D341Med (cell line): ENCODE measurements at regions not wholly inside any gene's neighbourhood (a gene's known extent, or its start where the extent isn't known, plus 50 kb on each side); places are given as distances from the start of the nearest gene placed in this dataset.

Experiments used
- DNase-seq: peaks from one replicate; pipeline ENCODE4 v3.0.0; 2012; ENCODE audit warnings: low spot score

DNA sequence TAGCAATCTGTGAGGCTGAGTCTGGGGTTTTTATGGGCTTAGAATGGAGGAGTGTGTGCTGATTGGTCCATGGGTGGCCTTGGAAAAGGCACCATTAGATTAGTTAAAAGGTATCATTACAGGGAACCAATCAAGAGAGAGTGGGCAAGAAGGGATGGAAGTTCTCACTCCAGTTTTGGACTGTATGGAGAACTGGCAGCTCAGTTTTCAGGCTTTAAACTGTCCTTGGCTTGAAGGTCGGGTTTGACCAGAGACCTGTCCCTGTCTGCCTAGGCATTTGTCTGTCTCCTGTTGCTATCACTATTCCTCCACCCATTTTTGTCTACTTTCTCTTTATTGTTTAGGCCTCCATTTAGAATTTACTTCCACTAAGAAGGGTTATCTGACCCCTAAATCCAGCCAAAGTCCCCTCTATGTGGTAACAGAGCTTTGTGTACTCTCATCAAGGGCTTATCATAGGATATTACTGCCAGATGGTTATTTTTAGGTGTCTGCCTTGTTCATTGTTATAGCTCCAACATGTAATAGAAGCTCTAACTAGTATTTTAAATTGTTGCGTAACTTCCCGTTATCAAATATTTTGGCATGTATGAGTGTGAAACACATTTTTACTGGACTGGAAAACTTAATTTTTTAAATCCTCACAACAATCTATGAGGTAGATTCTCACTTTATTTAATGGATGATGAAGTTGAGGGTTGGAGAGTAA, 133.3 kb upstream of the SLC10A2 start:
- no peak for DNase-seq

DNA sequence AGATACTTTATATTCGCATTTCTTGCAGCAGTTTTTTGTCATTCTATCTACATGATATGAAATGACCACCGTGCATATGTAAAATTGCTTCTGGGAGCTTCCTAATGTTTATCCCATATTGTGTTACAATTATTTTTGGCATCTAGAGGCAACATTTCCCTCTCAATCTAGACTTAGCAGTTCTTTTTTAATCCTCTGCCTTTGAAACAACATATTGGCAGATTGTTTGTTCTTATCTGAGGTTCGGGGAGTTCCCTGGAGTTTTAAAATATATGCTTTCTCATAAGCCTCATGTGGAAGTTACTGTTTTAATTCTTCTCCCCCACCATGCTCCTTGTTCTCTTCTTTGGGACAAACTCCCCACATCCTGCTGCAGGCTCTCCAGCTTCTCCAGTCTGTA, 130.1 kb upstream of the SLC10A2 start:
- no peak for DNase-seq

DNA sequence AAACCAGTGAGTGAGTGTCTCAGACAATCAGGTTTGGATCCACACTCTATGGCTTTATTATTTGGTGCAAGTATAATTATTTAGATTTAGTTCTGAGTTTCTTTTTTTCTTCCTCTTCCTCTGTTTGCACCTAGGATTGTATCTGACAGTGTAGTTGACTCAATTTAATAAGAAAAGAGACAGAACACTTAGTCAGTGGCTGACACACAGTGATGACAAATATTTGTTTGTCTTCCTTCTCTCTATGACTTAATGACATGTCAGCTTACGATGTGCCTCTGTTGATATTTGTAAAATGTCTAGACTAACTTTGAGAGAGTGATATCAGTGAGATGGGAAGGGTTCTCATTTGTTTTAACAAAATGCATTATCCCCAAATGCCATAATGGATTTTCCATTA, 129.5 kb upstream of the SLC10A2 start:
- DNase-seq, result no peak

DNA sequence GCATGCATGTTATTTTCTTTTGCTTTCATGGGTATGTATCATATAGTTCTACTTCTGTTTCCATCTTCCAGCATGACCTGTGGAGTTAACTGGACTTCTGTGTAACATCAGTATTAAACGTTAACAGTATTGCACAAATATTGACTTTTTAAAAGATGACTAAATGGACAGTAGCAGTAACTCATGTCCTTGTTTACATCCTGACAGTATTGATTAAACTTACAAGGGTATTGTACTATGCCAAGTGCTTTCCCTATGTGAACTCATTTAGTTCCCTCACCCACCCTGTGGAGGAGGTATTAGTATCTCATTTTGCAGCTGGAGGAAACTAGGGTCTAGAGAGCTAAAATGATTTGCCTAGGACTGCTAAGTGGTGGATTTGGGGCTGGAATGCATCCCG, 128.7 kb upstream of the SLC10A2 start:
- DNase-seq, result no peak

DNA sequence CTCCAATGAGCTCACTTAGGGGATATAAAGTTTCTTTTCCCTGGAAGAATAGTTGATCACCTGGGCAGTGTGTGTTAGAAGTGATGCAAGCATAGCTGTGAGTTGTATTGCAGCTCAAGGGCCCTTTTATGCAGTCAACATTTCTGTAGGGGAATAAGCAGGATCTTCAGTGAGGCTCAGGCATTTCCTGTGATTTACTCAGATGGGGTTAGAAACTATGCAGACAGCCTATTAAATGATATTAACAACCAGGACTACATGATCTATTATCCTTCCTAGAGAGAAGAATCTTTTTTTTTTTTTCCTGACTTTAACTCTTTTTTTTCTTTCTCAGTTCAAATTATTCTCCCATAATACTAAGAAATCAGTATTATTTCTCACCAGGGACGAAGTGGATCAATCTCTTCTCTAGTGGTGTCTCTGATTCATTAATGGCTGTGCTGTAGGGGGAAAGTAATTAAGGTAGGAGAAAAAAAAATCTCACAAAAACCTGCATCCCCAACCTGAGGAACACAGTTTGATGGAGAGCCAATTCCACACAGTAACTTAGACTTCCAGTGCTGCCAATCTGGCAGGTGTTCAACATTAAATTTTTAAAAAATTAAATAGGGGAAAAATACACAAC, 126.4 kb upstream of the SLC10A2 start:
- no peak for DNase-seq

DNA sequence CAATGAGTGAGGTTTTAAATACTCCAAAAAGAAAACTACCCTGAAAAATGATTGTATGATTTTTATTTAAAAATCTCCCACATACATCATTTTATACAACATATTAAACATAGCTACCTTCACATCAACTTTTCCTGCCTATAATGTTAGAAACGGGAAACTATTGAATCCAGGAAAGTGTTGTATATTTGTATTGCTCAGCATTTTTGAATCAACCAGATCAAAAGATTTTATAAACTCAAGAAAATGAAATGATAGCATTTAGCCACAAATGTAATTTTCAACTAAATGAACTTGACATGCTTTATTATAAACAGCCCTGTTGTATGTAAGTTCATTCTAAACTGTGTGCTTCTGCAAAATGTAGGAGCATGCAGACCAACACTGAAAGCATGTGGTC, 124.6 kb upstream of the SLC10A2 start:
- no peak for DNase-seq

DNA sequence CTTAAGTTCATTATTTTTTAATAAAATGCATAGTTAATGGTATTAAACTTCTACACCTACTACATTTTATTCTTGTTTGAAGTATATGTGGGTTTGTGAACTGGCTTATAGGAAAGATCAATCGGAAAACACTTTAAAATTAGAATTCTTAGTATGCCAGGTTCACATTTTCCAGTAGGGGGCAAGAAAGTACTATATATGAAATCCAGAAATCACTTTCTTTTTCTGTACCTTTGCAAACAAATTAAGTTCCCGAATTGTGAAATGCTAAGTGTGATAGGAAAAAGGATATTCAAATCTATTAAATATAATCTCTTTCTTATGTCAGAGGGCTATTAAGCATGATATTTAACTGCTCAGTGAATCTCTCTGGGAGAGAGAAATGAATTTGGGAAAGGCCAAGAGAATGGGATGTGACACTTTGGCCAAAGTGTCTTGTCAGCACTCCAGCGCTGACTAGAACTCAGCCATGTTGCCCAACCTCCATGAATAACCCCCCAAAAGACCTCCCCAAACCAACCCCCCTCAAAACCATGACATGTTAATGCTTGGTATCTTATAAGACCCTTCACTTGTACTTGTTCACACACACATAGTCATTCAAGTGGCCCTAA, 122.6 kb upstream of the SLC10A2 start:
- no peak for DNase-seq

DNA sequence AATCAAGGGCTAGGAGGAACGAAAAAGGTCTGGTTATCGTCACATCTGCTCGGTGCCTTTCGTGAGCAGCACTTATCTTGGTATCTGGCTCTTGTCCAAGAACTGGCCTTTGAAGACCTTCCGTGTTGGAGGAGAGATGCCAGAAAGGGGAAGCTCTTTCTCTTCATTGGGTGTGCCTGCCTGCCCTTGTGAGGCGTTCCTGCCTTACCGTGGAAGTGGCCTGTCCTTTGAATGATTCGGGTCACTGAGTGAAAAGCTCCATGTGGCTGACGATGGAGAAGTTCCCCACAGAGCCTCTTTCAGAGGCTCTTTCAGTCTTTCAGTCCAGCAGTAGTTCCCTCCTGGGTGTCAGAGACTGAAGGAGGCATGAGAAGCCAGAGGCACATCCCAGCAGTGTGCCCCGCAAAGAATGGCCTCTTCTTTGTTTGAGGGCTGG, 121.5 kb upstream of the SLC10A2 start:
- no peak for DNase-seq

DNA sequence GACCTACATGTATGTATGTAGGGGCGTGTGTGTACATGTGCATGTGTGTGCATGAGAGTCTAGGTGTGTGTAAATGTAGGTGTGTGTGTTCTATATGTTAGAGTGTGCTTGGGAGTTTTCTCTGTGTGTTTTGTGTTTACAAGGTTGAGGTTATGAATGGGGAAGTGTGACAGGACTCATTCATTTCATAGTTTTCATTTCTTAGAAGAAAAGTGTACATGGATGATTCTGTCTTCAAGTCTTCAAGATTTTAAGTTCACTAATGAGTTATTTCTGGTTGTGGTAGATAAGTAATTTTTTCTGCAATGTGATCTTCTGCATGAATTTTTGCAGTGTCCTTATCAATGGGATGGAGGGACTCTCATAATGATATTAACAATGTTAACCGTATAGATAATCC, 118.2 kb upstream of the SLC10A2 start:
- DNase-seq, result no peak

DNA sequence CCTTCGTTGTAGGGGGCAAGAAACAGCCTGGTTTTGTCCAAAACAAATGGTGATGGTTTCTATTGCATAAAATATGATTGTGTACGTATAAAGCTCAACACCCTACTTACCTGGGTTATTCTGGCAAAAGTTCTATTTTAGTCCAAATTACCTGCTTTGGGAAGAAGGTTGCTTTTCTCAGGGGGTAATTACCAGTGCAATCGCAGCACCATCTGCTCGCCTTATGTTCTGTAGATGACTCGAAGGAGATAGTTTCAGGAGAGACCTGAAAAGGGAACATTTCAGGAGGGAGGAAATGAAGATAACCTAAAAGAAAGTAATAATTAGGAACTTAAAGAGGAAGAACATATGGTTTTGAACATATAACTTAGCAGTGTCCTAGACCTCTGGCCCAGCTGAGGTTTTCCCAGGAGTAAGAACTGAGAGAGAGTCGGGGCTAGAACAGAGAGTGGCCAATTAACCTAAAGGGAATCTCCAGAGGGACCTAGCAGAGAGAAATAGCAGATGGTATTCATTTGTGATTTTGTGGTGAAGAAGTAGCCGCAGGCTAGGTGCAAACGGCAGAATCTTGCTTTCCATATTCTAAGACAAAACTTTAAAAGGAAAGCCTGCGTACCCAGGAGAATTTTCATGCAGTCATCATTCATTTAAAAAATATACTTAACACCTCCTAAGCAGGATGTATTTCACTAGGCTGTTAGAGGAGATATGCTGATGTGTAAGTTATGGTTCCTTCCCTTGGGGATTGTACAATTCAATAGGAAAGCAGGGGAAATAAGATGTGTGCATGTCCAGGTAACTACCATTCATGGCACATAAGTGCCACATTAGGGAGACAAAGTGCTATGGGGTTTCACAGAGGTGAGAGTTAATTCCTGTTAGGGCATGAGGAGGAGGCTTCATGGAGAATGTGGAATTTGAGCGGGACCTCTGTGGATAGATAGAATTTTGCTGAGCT, 113.0 kb upstream of the SLC10A2 start:
- DNase-seq, result no peak

DNA sequence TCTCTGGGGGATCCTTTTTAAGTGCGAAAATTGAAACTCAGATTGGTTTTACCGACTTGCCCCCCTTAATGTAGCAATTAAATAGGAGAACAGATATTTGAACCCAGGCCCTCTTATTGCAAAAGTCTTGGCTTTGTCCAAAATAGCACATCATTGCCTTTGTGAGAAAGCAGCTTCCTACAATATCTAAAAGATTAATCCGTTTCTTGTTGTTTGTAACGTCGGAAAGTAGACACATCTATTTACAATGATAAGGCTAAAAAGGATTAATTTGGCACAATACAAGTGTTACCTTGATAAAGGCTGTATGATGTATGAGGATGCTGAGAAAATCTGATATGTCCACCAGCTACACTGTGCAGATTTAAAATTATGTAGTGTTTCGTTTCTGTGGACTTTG, 108.7 kb upstream of the SLC10A2 start:
- no peak for DNase-seq

DNA sequence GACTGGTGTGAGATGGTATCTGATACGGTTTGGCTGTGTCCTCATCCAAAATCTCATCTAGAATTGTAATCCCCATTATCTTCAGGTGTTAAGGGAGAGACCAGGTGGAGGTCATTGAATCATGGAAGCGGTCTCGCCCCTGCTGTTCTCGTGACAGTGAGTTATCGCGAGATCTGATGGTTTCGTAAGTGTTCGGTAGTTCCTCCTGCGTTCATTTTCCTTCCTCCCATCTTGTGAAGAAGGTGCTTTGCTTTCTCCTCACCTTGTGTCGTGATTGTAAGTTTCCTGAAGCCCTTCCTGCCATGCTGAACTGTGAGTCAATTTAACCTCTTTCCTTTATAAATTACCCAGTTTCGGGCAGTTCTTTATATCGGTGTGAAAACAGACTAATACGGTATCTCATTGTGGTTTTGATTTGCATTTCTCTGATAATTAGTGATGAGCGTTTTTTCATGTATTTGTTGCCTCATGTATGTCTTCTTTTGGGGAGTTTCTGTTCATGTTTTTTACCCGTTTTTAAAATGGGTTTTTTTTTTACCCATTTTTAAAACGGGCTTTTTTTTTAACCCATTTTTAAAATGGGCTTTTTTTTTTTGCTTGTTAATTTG, 102.8 kb upstream of the SLC10A2 start:
- DNase-seq, result no peak

DNA sequence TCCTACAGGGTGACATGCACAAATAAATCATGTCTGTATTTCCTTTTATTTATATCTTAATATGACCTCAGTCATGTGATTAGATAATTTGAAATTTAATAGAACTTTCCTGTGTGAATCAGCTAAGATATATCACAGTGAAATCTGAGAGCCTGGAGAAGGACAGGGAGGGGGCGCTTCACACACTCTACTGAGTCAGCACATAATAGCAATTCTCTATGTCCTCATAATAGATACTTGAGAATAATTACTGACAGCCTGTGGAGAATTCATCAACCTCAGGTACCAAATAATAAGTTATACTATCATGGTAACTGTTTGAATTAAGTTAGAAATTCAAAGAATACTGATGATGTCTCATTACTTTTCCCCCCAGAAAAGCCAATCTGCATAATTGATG, 98.0 kb upstream of the SLC10A2 start:
- DNase-seq, result no peak

DNA sequence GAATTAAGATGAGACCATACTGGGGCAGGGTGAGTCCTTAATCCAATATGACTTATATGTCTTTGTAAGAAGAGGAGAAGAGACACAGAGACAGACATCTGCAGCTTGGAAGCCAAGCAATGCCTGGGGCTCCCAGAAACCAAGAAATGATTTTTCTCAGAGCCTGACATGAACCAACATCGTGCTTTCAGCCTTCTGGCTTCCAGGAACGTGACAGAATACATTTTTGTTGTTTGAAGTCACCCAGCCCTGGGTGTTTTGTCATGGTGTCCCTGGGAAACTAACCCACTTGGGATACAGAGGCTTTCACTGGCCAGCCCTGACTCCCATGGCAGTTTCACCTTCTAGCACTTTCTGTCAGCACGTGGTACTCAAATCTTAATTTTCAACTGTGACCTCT, 95.3 kb upstream of the SLC10A2 start:
- DNase-seq, result no peak

DNA sequence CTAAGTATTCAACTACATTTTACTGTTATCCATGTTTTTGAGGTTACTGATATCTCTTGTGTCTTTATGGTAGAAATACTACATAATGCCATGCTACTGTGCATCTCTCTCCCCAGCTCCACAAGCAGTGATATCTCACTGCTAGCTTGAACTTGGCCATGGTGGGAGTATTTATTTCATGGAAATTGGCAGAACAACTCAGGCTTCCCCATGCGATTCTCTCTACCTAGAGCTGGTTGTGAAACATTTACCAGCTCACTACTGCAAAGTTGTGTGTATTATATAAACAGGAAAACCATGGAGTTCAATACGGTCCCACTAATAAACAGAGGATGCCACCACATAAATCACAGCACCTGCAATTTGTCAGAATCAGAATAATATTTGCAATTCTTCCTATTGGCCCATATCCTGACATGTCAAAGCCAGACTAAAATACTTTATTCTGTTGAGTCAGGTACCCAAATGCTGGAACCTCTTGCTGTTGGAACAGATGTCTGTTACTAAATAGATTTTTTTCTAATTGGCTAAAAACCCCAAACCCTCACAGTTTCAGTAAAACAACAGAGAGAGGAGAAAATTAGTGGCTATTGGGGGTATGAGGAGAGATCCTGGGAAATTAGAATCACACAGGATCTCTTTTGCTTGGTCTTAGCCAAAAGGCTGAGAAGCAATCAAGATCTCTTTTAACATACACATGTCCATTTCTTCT, 91.4 kb upstream of the SLC10A2 start:
- no peak for DNase-seq

DNA sequence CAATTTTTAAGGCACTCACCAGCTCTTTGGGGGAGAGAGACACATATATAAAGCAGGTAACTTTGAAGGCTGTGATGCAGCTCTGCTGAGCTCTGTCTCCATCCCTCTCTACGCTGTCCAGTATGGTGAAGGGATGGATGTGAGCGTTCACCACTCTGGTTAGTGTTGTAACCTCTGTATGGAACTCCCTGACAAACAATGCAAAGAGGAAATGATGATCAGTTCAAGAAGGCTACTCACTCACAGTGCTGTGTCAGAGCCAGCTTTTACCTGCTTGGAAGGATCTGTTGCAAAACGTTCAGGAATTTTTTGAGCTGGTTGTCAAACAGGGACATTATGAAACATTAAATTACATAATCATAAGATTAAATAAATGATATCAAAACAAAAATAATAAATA, 90.8 kb upstream of the SLC10A2 start:
- DNase-seq, result no peak

DNA sequence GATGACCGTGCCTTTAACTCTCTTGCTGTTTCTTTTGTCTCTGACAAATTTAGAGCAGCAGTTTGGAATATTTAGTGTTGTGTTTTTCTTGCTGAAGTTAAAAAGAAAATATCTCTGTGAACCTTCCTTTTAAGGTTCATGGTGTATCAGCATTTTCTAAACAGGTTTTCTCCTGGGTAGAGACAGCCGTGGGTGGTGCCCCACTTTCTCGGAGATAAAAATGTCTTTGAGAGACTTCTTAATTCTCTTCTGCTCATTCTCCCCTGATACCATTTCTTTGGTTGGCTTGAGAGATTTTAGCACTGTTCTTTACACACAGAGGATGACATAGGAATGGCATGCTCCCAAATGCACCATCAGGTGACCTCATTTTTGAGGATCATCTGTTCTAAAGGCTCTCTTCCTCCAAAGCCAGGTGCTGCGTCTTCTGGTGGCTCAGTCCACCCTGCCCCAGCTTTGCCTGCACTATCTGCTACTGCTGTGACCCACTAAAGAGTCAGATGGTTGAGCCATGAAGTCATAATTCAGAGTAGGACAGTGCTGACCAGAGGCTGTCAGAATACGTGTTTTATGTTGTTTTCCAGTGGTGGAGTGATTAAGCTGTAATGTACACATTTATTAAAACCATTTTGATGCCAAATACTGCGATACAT, 90.3 kb upstream of the SLC10A2 start:
- no peak for DNase-seq

DNA sequence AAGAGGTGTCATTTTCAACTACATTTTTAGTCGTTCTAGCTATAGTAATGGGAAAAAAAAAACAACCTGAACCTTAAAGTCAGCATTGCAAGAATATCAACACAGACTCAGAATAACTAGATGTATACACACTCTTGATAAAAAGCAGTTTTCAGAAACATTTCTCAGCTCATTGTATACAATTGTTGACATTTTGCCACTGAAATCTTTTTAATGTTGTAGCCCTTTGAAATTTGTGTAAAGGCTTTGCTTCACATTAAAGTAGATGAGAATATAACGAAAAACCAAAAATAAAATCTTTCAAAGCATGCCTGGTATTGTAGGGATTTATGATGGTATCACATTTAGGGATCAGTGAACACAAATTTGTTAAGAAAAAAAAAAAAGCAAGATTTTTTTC, 87.2 kb upstream of the SLC10A2 start:
- no peak for DNase-seq

DNA sequence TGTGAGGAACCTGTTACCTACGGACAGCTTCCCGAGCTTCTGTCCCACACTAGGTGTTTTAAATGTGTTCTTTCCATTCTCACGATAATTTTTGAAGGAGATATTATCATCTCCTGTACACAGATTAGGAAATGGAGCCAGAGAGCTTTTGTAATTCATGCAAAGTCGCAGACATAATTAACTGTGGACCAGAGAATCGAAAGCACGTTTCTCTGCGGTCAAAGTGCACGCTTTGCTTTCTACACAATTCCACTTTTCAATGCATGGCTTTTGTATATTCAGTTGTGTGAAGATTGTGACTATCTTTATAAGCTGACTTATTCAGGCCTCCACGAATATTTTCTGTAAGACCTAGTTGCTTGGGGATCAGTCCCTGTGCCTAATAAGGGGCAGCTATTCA, 81.7 kb upstream of the SLC10A2 start:
- no peak for DNase-seq

DNA sequence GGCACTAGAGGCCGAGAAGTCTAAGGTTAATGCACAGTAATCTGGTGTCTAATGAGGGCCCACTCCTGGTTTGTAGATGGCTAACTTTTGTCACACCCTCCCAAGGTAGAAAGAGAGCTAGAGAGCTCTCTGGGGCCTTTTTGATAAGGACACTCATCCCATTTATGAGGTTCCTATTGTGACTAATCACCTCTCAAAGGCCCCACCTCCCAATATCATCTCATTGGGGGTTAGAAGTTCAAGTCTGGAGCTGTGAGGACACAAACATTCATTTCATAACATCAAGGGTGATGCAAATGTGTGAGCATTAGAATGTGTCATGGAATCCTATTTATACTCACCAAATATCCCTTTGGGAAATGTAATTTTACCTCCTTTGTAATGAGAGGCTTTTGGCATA, 79.2 kb upstream of the SLC10A2 start:
- no peak for DNase-seq

DNA sequence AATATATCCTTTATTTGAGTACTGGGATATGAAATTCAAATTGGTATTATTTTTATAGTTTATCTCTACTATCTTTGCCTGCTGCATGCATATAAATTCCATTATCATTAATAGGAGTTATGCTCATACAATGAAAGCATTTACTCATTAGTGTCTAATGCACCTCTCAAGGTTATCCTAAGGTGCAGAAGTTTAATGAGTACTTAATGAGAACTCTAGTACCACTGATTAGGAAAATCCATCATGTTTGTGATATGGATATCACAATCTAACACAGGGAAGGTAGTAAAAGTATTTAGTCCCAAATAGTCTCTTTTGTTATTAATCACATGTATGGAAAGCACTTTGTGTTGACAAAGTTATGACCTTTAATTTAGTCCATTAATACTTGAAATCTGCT, 77.2 kb upstream of the SLC10A2 start:
- DNase-seq, result no peak
